A673 (cell line): ENCODE measurements at regions not wholly inside any gene's neighbourhood (a gene's known extent, or its start where the extent isn't known, plus 50 kb on each side); places are given as distances from the start of the nearest gene placed in this dataset.

Experiments
- CTCF ChIP-seq: fragments of 300-800, 200-600 bp; sonication (generic); conservative IDR thresholded peaks from 2 replicates; pipeline ENCODE4 v1.5.1; 2017; ENCODE audit warnings: low read depth, mild to moderate bottlenecking, antibody characterized with exemption, low read length, moderate library complexity, mixed read lengths
- EZH2 ChIP-seq: fragments of 200-600 bp; sonication (generic); IDR thresholded peaks from 2 replicates; pipeline ENCODE4 v1.6.1; 2017; ENCODE audit warnings: borderline replicate concordance, low read depth, mild to moderate bottlenecking, mixed read lengths, antibody characterized with exemption, low read length; ENCODE audit not compliant: poor library complexity, severe bottlenecking

- no peak for TF ChIP-seq CTCF
- TF ChIP-seq EZH2 = no peak
These were observed 56.4 kb upstream of the RGS7 start for GRCh38 chr1:241413386-241413785.
